Caco-2 (cell line): ENCODE measurements at regions not wholly inside any gene's neighbourhood (a gene's known extent, or its start where the extent isn't known, plus 50 kb on each side); places are given as distances from the start of the nearest gene placed in this dataset.

Experiments used
- BruUV-seq: library from RNA; stranded (reverse); fragments of 400-500 nt; replicated peaks from 2 replicates; lab custom pipeline; 2021; lab: Mats Ljungman, UMichigan
- CTCF ChIA-PET: fragments of 300-600 bp; sonication (Branson Sonifier 250); formaldehyde crosslinking; loops from one replicate; lab custom pipeline; 2022; ENCODE audit warnings: antibody characterized with exemption; lab: Charles Lee
- POLR2A ChIA-PET: fragments of 300-600 bp; sonication (Branson Sonifier 250); formaldehyde crosslinking; loops from one replicate; lab custom pipeline; 2022; ENCODE audit warnings: antibody characterized with exemption; lab: Charles Lee
- DNase-seq, 2 experiments: peaks; one replicate each; pipeline versions ENCODE4 v3.0.0 to v3.0.0-alpha.2; 2020 to 2022
- H3K27me3 ChIP-seq: replicated peaks from 2 replicates; pipeline ENCODE4 v1.6.0; 2011; ENCODE audit warnings: low read length; ENCODE audit not compliant: control insufficient read depth, insufficient read depth
- H3K36me3 ChIP-seq: 2 replicates; pipeline ENCODE4 v1.5.1; 2011; ENCODE audit warnings: low read length; ENCODE audit not compliant: control insufficient read depth, insufficient read depth
- H3K4me1 ChIP-seq: fragments of 250-450 bp; sonication (Bioruptor Pico); 2 replicates; pipeline ENCODE4 v1.5.1; 2020; ENCODE audit warnings: mild to moderate bottlenecking
- H3K4me3 ChIP-seq: 2 replicates; pipeline ENCODE4 v1.5.1; 2011; ENCODE audit warnings: low read depth, mild to moderate bottlenecking, control low read depth, low read length
- H3K9me3 ChIP-seq: fragments of 250-450 bp; sonication (Bioruptor Pico); 2 replicates; pipeline ENCODE4 v1.5.1; 2020; ENCODE audit warnings: mild to moderate bottlenecking, moderate library complexity
- H3K27ac Mint-ChIP-seq: one replicate; pipeline ENCODE4 v1.8.0; 2022; ENCODE audit warnings: mixed read lengths; ENCODE audit not compliant: unreplicated experiment
- H3K27me3 Mint-ChIP-seq: one replicate; pipeline ENCODE4 v1.8.0; 2022; ENCODE audit warnings: mixed read lengths; ENCODE audit not compliant: insufficient read depth, unreplicated experiment
- H3K36me3 Mint-ChIP-seq: one replicate; pipeline ENCODE4 v1.8.0; 2022; ENCODE audit warnings: mild to moderate bottlenecking, mixed read lengths; ENCODE audit not compliant: insufficient read depth, unreplicated experiment
- H3K4me1 Mint-ChIP-seq: one replicate; pipeline ENCODE4 v1.8.0; 2022; ENCODE audit warnings: low read depth, mixed read lengths; ENCODE audit not compliant: unreplicated experiment
- H3K4me3 Mint-ChIP-seq: one replicate; pipeline ENCODE4 v1.8.0; 2022; ENCODE audit warnings: mild to moderate bottlenecking, moderate library complexity, mixed read lengths; ENCODE audit not compliant: unreplicated experiment
- H3K9me3 Mint-ChIP-seq: one replicate; pipeline ENCODE4 v1.8.0; 2022; ENCODE audit warnings: mixed read lengths; ENCODE audit not compliant: unreplicated experiment
- CTCF ChIP-seq, 2 experiments: fragments of 200-600 bp in 1 of 2; IDR thresholded peaks; 1 replicate in 1 of 2; 2 replicates in 1 of 2; pipeline versions ENCODE4 v1.5.1 to v1.8.0; 2011 to 2022; ENCODE audit warnings: antibody characterized with exemption in 1 of 2, control low read depth in 1 of 2, inconsistent platforms in 1 of 2, low read depth in 1 of 2, low read length in 1 of 2, mild to moderate bottlenecking in 1 of 2, moderate library complexity in 1 of 2; ENCODE audit not compliant: insufficient read depth in 1 of 2, severe bottlenecking in 1 of 2, unreplicated experiment in 1 of 2
- intact Hi-C: fragments of 100-400 bp; cut with micrococcal nuclease; formaldehyde crosslinking; loops from one replicate; pipeline ENCODE4 v1.10.0; 2022; ENCODE audit not compliant: unreplicated experiment

DNA sequence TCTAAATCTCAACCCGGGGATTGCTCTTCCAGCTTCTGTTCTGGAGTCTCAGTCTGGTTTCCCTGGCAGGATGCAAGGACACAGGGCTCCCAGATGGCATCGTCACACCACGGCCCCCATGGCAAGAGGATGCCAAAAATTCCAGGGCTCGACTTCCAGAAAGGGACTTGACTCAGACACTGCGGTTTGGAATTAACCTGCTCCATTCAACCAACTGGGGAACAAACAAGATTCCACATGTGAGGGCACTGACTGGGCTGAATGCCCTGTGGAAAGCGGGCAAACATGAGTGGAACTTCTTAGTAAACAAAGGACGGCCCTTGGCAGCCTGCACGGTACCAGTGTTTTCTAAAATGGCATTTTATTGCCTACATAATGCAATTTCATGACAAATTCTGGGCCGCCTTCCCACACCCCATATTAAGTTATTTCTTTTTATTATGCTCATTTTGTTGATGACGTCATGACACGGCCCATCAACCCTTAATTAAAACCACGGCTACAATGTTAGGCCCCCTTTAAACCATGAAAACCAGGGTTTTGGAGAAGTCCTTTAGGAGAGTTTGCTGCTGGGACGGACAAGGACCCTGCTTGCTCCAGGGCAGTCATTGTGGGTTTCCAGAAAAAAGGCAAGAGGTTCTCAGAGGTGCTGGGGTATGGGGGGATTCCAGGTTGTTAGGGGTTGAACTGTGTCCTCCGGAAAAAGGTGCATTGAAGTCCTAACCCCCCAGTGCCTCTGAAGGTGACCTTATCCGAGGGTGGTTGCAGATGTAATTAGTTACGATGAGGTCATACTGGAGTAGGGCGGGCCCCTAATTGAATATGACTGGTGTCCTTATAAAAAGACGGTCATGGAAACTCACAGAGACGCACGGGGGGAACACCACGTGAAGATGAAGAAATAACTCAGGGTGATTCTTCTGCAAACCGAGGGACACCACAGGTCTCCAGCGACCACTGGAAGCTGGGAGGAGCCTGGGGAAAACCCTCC, 205.6 kb downstream of the FOXL1 start:
- H3K4me3 ChIP-seq, result no peak overlapping the region
- no peaks in the 10 kb centered on the region for H3K9me3 Mint-ChIP-seq
- ChIA-PET CTCF (no interaction called here), POLR2A (no interaction called here)
- no peak overlapping the region for H3K27ac Mint-ChIP-seq
- H3K4me1 Mint-ChIP-seq, result no peaks in the 10 kb centered on the region
- no peak overlapping the region for H3K4me3 Mint-ChIP-seq
- H3K36me3 ChIP-seq, result no peaks in the 10 kb centered on the region
- TF ChIP-seq CTCF (IDR thresholded peaks at IDR 0.05; ENCODE audit: insufficient read depth in 1 of 2, low read depth in 1 of 2, low read length in 1 of 2, severe bottlenecking in 1 of 2, unreplicated experiment in 1 of 2), result no peak
- H3K27me3 Mint-ChIP-seq, result peaks cover 26% of the 10 kb centered on the region
- no TSS peak for BruUV-seq
- H3K27me3 ChIP-seq, result no peaks in the 10 kb centered on the region; the same call in 1 of the 2 replicates
- no peaks in the 10 kb centered on the region for H3K4me1 ChIP-seq
- intact Hi-C loops, result no loop called here
- H3K36me3 Mint-ChIP-seq, result no peaks in the 10 kb centered on the region
- no peak for DNase-seq
- H3K9me3 ChIP-seq, result no peaks in the 10 kb centered on the region

DNA sequence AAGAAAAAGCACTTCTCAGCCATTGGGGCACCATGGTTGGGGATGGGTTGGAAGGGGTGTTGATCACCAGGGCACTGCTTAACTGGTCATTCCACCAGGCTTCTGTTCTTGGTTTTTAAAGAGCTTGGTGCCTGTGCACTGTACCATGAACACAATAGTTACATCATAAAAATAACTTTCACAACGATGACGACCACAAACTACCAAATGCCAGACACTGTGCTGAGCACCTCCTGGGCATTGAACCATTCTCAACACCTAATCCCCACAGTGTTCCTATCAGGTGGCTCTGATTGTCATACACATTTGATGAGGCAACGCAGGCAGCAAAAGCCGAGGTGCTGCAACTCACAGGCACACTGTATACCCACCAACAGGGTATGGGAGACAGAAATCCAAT, 208.0 kb downstream of the FOXL1 start:
- no peaks in the 10 kb centered on the region for H3K36me3 Mint-ChIP-seq

GRCh38 chr16:86786994-86787393, 208.6 kb downstream of the FOXL1 start:
- H3K27me3 ChIP-seq, result no peaks in the 10 kb centered on the region; the same call in 1 of the 2 replicates
- ChIA-PET CTCF (interaction anchor here (0.6 kb wide), 1 partner anchor 276 kb away, joined by 3 read pairs; no protein-coding TSS in a partner anchor), POLR2A (no interaction called here)
- H3K4me1 ChIP-seq, result no peaks in the 10 kb centered on the region
- Mint-ChIP-seq H3K4me3 (no peak overlapping the region), H3K9me3 (no peaks in the 10 kb centered on the region), H3K27ac (no peak overlapping the region), H3K27me3 (peaks cover 19% of the 10 kb centered on the region), H3K36me3 (no peaks in the 10 kb centered on the region), H3K4me1 (no peaks in the 10 kb centered on the region)
- DNase-seq, result no peak
- no peak overlapping the region for H3K4me3 ChIP-seq
- TF ChIP-seq CTCF (IDR thresholded peaks at IDR 0.05; ENCODE audit: insufficient read depth in 1 of 2, low read depth in 1 of 2, low read length in 1 of 2, severe bottlenecking in 1 of 2, unreplicated experiment in 1 of 2), result no peak
- no peaks in the 10 kb centered on the region for H3K9me3 ChIP-seq
- intact Hi-C loops, result no loop called here
- BruUV-seq, result no TSS peak
- no peaks in the 10 kb centered on the region for H3K36me3 ChIP-seq

More for the DNA sequence above, 208.0 kb downstream of the FOXL1 start:
- ChIA-PET CTCF (no interaction called here), POLR2A (no interaction called here)
- no peak overlapping the region for H3K27ac Mint-ChIP-seq
- no peaks in the 10 kb centered on the region for H3K9me3 Mint-ChIP-seq
- no peak for TF ChIP-seq CTCF (IDR thresholded peaks at IDR 0.05; ENCODE audit: insufficient read depth in 1 of 2, low read depth in 1 of 2, low read length in 1 of 2, severe bottlenecking in 1 of 2, unreplicated experiment in 1 of 2)
- no TSS peak for BruUV-seq
- intact Hi-C loops, result no loop called here
- peaks cover 17% of the 10 kb centered on the region for H3K27me3 Mint-ChIP-seq
- no peak overlapping the region for H3K4me3 Mint-ChIP-seq
- Histone ChIP-seq H3K27me3 (no peaks in the 10 kb centered on the region; the same call in 1 of the 2 replicates), H3K4me3 (no peak overlapping the region), H3K36me3 (no peaks in the 10 kb centered on the region), H3K4me1 (no peaks in the 10 kb centered on the region), H3K9me3 (no peaks in the 10 kb centered on the region)
- H3K4me1 Mint-ChIP-seq, result no peaks in the 10 kb centered on the region
- no peak for DNase-seq
